ENCODE measurements at regions not wholly inside any gene's neighbourhood (a gene's known extent, or its start where the extent isn't known, plus 50 kb on each side); places are given as distances from the start of the nearest gene placed in this dataset.

DNA sequence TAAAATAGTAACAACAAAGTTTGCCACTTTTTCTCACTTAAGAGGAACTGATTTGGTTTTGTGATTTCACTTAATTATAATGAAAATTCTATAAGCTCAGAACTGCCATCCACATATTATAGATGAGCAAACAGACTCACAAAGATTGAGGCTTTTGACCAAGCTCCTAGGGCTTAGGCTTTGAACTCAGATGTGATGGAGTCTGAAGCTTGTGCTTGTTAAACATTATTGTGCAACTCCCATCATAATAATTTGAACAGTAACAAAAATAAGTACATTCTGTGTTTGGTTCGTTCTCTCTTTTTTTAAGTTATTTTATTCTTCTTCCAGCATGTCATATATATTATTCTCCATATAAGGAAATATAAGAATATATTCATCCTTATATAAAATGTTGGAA lies 403.4 kb downstream of the PTPRC start:
- WGBS, 2 donors: 64 to 73% methylated on average over 1 of the region's 1 CpG
- H3K27ac ChIP-seq: no peak overlapping the region
- TF ChIP-seq POLR2A (IDR thresholded peaks at IDR 0.05) (no peak), EP300 (IDR thresholded peaks at IDR 0.05) (no peak), POLR2AphosphoS5 (IDR thresholded peaks at IDR 0.05) (no peak)
- TF ChIP-seq, protein P1, sequence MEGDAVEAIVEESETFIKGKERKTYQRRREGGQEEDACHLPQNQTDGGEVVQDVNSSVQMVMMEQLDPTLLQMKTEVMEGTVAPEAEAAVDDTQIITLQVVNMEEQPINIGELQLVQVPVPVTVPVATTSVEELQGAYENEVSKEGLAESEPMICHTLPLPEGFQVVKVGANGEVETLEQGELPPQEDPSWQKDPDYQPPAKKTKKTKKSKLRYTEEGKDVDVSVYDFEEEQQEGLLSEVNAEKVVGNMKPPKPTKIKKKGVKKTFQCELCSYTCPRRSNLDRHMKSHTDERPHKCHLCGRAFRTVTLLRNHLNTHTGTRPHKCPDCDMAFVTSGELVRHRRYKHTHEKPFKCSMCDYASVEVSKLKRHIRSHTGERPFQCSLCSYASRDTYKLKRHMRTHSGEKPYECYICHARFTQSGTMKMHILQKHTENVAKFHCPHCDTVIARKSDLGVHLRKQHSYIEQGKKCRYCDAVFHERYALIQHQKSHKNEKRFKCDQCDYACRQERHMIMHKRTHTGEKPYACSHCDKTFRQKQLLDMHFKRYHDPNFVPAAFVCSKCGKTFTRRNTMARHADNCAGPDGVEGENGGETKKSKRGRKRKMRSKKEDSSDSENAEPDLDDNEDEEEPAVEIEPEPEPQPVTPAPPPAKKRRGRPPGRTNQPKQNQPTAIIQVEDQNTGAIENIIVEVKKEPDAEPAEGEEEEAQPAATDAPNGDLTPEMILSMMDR (IDR thresholded peaks at IDR 0.05): no peak
- ATAC-seq (ENCODE audit: low FRiP score in 2 of 2): no peak
- no peak overlapping the region for H3K4me3 ChIP-seq
- H3K9me3 ChIP-seq: no peaks in the 10 kb centered on the region
- no peaks in the 10 kb centered on the region for H3K27me3 ChIP-seq
- H3K36me3 ChIP-seq: no peaks in the 10 kb centered on the region
- DNase-seq: no peak
- no peaks in the 10 kb centered on the region for H3K4me1 ChIP-seq

DNA sequence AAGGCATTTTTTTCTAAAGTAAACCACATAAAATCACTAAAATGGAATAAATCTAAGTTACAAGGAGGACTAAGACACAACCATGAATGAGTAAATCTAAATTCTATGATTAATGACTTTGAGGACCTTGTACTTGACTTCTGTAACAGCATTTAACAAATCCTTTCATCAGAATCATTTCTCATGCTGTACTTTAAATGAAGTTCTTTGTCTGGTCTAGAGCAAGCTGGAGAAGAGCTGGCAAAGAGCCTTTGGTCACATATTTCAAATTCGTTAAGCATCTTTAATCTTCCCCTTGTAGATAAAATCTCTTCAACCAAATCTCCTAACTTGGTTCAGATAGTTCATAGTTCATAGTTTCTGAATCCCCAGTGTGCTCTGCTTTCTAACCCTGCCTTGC lies 405.4 kb downstream of the PTPRC start:
- no peak for ATAC-seq (ENCODE audit: low FRiP score in 2 of 2)
- no peaks in the 10 kb centered on the region for H3K9me3 ChIP-seq
- no peaks in the 10 kb centered on the region for H3K36me3 ChIP-seq
- 39 to 58% methylated on average over 1 of the region's 1 CpG for WGBS, 2 donors
- no peaks in the 10 kb centered on the region for H3K27me3 ChIP-seq
- DNase-seq: no peak
- TF ChIP-seq EP300 (IDR thresholded peaks at IDR 0.05) (no peak), POLR2AphosphoS5 (IDR thresholded peaks at IDR 0.05) (no peak), POLR2A (IDR thresholded peaks at IDR 0.05) (no peak)
- TF ChIP-seq, protein P1 (IDR thresholded peaks at IDR 0.05): no peak
- H3K4me1 ChIP-seq: no peaks in the 10 kb centered on the region
- no peak overlapping the region for H3K27ac ChIP-seq
- H3K4me3 ChIP-seq: no peak overlapping the region

DNA sequence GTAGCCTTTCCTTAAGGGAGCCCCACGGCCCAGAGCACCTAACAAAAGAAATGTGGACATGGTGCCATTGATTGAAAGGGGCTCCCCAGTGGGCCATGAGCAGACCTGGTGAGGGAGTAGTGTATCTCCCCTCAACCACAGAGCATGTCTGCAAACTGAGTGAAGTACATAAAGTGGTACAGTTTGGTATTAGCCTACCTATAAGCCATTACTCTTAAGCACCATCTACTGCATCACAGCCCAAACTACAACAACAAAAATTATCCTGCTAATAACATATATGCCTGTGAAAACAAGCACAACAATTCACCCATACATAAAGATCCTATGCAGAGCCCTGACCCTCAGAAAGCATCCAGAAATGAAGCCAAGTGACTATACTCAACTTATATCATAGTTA lies 407.8 kb downstream of the PTPRC start:
- Histone ChIP-seq H3K27me3 (no peaks in the 10 kb centered on the region), H3K9me3 (no peaks in the 10 kb centered on the region), H3K36me3 (no peaks in the 10 kb centered on the region), H3K27ac (no peak overlapping the region), H3K4me3 (no peak overlapping the region), H3K4me1 (no peaks in the 10 kb centered on the region)
- TF ChIP-seq POLR2A (IDR thresholded peaks at IDR 0.05) (no peak), POLR2AphosphoS5 (IDR thresholded peaks at IDR 0.05) (no peak), EP300 (IDR thresholded peaks at IDR 0.05) (no peak)
- TF ChIP-seq, protein P1 (IDR thresholded peaks at IDR 0.05): no peak
- no peak for DNase-seq
- no peak for ATAC-seq (ENCODE audit: low FRiP score in 2 of 2)
- 89 to 100% methylated on average over 1 of the region's 1 CpG for WGBS, 2 donors

DNA sequence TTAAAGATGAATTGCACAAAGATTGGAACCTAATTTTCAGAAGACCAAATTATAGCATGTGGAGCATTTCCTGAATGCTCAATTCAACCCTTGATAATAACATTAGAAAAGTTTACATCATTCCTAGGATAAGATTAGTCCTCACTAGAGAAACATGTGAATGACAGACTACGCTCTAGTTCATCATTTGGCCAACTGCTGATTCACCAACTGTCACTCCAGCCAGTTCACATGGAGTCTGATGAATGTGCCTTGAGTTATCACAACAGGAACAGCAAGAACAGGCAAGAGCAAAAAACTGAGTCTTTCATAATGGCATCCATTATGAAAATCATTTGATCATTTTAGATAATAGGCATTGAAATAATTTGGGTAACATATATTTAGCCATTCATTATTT lies 415.9 kb downstream of the PTPRC start:
- Histone ChIP-seq H3K4me1 (no peaks in the 10 kb centered on the region), H3K27ac (no peak overlapping the region), H3K9me3 (no peaks in the 10 kb centered on the region), H3K4me3 (no peak overlapping the region), H3K27me3 (no peaks in the 10 kb centered on the region), H3K36me3 (no peaks in the 10 kb centered on the region)
- TF ChIP-seq POLR2AphosphoS5 (IDR thresholded peaks at IDR 0.05): no peak
- TF ChIP-seq EP300 (IDR thresholded peaks at IDR 0.05): no peak
- TF ChIP-seq, protein P1 (IDR thresholded peaks at IDR 0.05): no peak
- TF ChIP-seq POLR2A (IDR thresholded peaks at IDR 0.05): no peak
- DNase-seq (no peak), ATAC-seq (ENCODE audit: low FRiP score in 2 of 2) (no peak)
- 73 to 100% methylated on average over 1 of the region's 1 CpG for WGBS, 2 donors

DNA sequence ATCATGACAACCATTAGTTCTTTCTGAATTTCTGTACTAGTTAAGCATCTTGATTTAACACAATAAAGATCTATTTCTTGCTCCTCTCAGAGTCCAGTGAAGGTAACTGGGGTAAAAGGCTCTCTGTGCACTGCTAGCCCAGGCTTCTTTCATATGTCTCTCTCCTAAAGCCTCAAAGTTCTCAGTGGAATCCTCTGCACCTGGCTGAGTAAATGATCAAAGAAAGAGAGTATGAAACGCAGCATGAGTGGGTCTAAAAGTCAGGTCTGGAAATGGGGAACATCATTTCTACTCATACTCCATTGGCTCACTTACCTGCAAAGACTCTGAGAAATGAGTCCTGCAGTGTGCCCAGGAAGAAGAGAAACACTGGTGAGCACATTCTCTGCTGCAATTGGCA lies 418.5 kb downstream of the PTPRC start:
- TF ChIP-seq, protein P1 (IDR thresholded peaks at IDR 0.05): no peak
- TF ChIP-seq EP300 (IDR thresholded peaks at IDR 0.05) (no peak), POLR2AphosphoS5 (IDR thresholded peaks at IDR 0.05) (no peak), POLR2A (IDR thresholded peaks at IDR 0.05) (no peak)
- no peaks in the 10 kb centered on the region for H3K4me1 ChIP-seq
- no peak overlapping the region for H3K4me3 ChIP-seq
- no peak overlapping the region for H3K27ac ChIP-seq
- no peak for DNase-seq
- no peaks in the 10 kb centered on the region for H3K27me3 ChIP-seq
- no peak for ATAC-seq (ENCODE audit: low FRiP score in 2 of 2)
- no peaks in the 10 kb centered on the region for H3K36me3 ChIP-seq
- H3K9me3 ChIP-seq: no peaks in the 10 kb centered on the region
- WGBS, 2 donors: 92 to 100% methylated on average over 1 of the region's 1 CpG

Data from upper lobe of left lung (tissue), 6 donors.